HG02870 (cell line): ENCODE measurements at regions not wholly inside any gene's neighbourhood (a gene's known extent, or its start where the extent isn't known, plus 50 kb on each side); places are given as distances from the start of the nearest gene placed in this dataset.
"Not testable (repeated sequence)": the region's sequence is repeated elsewhere in the genome, so short reads cannot be mapped to it uniquely, and the experiment has no call there.

Experiments used
- ATAC-seq: cut with Tn5 transposase; IDR thresholded peaks from one replicate; pipeline ENCODE4 v1.9.1; 2021; ENCODE audit warnings: mild to moderate bottlenecking, moderate library complexity; ENCODE audit not compliant: unreplicated experiment

DNA sequence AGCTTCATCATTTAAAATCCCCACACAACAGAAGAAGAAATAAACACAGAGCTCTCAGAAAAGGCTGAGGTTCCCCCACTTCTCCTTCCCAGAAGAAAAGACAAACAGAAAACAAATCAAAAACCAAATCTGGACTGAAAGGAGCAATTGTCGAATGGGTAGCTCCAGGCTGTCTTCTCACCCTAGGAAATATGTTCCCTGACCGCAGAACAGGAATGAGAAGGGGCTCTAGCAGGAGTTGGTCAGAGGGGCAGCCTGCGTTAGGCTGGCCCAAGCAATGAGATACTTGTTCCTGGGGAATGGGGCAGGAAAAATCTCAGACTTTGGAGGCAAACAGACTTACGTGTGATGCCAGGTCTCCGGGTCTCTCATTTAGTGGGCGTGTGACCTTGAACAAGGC is 562.6 kb upstream of the CADM1 start:
- no peak for ATAC-seq

- no peak for ATAC-seq
These were observed 561.8 kb upstream of the CADM1 start for GRCh38 chr11:116065986-116066385.

- no peak for ATAC-seq
These were observed 561.1 kb upstream of the CADM1 start for GRCh38 chr11:116065191-116065895.

GRCh38 chr11:116062490-116063171 is 558.4 kb upstream of the CADM1 start:
- no peak for ATAC-seq

DNA sequence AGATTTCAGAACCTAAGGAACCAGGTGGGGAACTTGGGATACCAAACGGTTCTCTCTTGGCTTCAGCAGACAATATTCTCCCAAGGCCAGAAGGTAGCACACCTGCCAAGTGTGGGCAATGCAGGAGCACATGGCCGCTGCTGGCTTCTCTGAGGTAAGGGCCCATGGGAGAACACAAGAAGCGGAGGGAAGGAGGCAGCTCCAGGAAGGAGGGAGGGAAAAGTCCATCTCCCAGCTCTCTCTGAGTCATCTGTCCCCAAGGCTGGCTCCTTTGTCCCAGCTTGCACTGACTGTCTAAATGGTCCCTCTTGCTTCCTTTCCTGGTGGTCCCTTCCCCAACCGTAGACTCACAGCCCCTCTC is 557.9 kb upstream of the CADM1 start:
- ATAC-seq, result no peak

- no peak for ATAC-seq
These were observed 557.1 kb upstream of the CADM1 start for GRCh38 chr11:116061322-116061721.

DNA sequence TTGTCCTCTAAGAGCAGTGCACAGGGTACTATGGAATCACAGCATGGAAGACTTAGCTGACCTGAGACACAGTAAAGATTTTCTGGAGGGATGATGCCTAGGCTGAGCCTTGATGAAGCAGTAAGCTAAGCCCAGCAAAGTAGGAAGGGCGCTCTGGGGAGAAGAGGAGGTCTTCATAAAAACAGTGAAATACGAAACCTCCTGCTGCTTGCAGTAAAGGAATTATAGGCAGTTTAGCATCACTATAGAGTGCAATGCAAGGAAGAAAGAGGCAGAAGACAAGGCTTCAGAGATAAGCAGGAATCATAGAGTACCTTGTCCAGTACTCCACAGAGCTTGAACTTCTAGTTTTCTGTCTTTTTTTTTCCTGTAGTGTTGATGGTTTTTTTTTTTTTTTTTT is 555.7 kb upstream of the CADM1 start:
- ATAC-seq, result no peak

- ATAC-seq, result no peak
These were observed 552.8 kb upstream of the CADM1 start for GRCh38 chr11:116057000-116057399.

DNA sequence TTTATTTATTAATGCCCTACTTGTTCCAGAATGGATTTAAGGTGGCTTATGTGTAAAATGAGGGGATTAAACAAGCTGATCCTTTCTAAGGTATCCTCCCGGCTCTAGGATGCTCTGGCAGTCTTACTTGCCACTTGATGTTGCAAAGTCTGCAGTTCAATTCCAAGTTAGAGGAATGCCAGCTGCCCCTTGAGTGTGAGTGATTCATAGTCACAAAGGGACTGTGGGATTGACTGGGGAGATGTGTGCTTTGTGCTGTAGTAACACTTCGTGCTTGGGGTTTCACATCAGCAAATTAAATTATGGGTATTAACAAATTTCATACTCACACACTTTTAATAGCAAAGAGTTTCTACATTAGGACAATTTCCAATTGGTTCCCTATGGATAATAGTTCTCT is 550.8 kb upstream of the CADM1 start:
- no peak for ATAC-seq

GRCh38 chr11:116053548-116053919 is 549.3 kb upstream of the CADM1 start:
- no peak for ATAC-seq

DNA sequence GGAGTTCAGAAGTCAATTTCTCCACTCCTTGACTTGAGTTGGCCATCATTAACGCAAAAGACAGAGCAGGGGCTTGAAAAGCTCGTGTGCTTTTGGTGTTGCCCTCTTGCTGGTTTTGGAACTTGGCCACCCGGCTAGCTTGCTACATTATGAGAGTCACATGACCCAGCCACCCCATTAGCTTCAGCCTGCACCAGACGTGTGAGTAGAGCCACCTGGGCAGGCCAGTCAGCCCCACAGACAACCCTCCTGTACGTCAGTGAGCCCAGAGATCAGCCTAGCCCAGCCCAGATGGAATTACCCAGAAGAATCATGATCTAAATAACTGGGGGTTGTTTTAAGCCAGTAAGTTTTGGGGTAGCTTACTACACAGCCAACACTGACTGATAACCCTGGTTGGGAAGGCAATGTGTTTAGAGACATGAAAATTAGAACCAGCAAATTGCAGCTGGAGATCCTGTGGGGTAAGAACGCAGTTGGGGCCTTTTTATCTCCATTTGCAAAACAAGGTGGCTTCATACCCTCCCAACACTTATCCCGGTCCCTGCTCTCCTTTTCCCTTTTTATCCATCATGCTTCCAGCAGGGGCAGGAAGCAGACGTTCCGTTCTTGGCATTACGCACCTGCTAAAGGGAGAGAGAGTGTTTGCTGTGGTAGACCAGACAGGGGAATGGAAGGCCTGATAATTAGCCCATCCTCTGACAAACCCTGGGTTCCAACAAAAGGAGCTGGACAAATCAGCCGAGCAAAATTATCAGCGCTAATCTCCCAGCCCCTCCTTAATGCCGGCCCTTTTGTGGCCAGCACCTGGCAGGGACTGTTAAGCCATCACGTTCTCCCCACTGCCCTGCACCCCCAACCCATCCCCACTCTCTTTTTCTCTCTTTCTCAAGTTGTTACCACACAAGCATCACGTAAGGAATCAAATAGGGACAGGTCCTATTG is 548.7 kb upstream of the CADM1 start:
- no peak for ATAC-seq

DNA sequence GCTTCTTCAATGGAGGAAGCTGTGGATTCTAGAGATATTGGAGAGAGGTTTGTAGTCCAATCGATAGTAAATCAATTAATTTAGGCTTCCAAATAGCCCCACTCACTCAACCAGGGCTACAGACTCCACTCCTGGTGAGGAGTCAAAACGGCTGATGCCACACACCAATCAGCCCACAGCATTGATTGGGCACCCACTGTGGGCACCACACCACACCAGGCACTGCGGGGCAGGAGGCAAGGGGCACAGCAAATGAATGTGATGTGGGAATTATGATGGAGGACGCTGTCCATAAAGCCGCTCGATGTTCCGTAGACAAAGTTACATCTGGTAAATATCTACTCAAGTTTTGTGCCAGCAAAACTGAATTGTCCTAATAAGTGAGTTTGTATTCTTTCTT is 547.3 kb upstream of the CADM1 start:
- ATAC-seq, result no peak

DNA sequence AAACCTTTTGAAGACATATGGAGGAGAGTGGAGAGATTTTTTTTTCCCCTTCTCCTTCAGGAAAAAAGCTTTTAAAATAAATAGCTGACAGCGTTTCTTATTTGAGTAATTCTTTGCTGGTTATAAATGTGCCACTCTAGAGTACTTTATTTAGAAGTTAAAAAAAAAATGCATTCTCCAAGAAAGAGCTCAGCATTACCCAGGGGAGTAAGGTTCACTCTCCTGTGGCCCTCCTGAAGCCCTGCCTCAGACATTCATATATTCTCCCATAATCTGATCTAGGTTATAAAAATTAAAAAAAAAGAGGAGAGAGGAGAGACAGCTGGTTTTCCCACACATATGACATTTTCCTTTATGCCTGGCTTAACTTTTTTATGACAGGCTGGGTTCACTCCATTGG is 545.2 kb upstream of the CADM1 start:
- no peak for ATAC-seq

DNA sequence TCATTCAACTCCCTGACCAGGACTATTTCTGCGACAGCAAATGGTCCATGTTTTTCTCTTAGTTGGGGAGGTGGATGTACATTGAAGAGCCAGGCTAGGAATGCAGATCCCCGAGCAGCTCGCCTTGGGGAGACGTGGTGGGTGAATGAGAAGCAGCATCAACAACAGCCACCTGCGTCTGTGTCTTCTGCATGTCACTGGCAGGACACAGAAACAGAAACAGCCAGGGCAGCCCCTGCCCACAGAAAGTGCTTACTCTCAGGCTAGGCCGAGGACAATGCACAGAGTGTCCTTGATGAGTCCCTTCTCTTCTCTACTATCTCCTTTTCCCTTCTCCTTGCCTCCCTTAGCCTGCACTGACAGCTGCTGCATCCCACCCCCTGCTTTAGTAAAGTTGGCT is 541.9 kb upstream of the CADM1 start:
- ATAC-seq, result no peak

GRCh38 chr11:116044941-116045340 is 540.7 kb upstream of the CADM1 start:
- no peak for ATAC-seq

- ATAC-seq, result no peak
These were observed 540.3 kb upstream of the CADM1 start for GRCh38 chr11:116044520-116044919.

GRCh38 chr11:116043857-116044256 is 539.6 kb upstream of the CADM1 start:
- ATAC-seq, result no peak

GRCh38 chr11:116043059-116043458 is 538.8 kb upstream of the CADM1 start:
- not testable (repeated sequence) for ATAC-seq

GRCh38 chr11:116042146-116042545 is 537.9 kb upstream of the CADM1 start:
- no peak for ATAC-seq

DNA sequence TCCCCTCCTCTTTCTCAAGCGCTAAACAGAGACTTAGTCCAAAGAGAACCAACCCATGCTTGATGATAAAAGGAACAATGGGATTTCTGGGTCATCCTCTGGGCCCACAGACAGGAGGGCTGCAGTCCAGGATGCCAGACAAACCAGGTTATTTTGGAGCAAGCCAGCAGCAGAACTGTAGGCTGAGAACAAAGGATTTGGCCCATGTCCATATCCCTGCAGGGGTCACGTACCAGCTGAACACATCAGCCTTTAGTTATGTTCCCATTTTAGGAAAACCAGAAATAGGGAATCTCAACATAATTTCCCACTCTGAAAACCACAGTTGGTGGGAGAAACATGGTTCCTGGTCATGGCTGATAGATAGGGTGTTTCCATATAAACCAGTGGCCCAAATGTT is 533.6 kb upstream of the CADM1 start:
- ATAC-seq, result no peak

DNA sequence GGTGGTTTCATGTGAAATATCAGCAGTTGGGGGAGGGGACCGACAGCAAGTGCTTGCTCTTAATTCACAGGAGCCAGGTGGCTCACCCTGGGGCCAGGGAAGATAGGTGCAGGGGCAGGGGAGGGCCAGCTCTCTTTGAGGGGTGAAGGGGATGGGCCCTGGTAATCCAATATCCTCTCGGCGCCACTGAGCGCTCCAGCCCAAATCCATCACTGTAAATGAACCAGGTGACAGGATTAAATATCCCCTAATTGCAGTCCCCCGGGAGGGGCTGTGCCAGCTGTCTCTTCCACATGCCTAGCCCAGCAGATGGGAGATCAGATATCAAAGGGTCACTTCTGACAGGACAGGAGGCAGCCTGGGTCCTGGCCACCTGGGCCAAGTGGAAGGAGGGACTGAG is 531.8 kb upstream of the CADM1 start:
- ATAC-seq, result no peak
